Astrocyte (in vitro differentiated cells and primary cell): ENCODE measurements at regions not wholly inside any gene's neighbourhood (a gene's known extent, or its start where the extent isn't known, plus 50 kb on each side); places are given as distances from the start of the nearest gene placed in this dataset.

Source experiments
- EZH2 ChIP-seq: IDR thresholded peaks from 2 replicates; pipeline ENCODE4 v1.6.1; 2012; ENCODE audit warnings: mild to moderate bottlenecking, low read length, inconsistent platforms; ENCODE audit not compliant: insufficient read depth
- TF ChIP-seq, protein P1 (sequence below): IDR thresholded peaks from 2 replicates; pipeline ENCODE4 v1.5.1; 2011; ENCODE audit warnings: low read depth, mild to moderate bottlenecking, inconsistent platforms, low read length, moderate library complexity; ENCODE audit not compliant: insufficient read depth

DNA sequence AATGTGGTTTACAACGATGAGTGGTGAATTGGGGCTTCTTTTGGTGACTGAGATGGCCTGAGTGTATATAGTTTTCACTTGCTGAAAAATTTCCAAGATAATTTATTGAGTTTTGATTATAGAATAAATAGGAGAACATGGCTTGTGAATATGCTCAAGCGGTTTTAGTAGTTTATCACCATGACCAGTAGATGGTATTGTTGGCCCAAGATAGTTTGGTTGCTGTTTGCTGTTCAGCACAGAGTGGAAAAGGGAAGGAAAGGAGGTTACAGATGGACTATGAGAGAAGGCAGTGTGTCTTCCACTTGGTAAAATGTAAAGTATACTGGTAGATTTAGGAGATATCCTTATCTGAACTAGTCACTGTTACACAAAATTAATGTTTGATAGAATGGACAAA, 55.8 kb upstream of the POU4F2 start:
- TF ChIP-seq, protein P1, sequence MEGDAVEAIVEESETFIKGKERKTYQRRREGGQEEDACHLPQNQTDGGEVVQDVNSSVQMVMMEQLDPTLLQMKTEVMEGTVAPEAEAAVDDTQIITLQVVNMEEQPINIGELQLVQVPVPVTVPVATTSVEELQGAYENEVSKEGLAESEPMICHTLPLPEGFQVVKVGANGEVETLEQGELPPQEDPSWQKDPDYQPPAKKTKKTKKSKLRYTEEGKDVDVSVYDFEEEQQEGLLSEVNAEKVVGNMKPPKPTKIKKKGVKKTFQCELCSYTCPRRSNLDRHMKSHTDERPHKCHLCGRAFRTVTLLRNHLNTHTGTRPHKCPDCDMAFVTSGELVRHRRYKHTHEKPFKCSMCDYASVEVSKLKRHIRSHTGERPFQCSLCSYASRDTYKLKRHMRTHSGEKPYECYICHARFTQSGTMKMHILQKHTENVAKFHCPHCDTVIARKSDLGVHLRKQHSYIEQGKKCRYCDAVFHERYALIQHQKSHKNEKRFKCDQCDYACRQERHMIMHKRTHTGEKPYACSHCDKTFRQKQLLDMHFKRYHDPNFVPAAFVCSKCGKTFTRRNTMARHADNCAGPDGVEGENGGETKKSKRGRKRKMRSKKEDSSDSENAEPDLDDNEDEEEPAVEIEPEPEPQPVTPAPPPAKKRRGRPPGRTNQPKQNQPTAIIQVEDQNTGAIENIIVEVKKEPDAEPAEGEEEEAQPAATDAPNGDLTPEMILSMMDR: no peak
- no peak for TF ChIP-seq EZH2
